ENCODE measurements at regions not wholly inside any gene's neighbourhood (a gene's known extent, or its start where the extent isn't known, plus 50 kb on each side); places are given as distances from the start of the nearest gene placed in this dataset.

DNA sequence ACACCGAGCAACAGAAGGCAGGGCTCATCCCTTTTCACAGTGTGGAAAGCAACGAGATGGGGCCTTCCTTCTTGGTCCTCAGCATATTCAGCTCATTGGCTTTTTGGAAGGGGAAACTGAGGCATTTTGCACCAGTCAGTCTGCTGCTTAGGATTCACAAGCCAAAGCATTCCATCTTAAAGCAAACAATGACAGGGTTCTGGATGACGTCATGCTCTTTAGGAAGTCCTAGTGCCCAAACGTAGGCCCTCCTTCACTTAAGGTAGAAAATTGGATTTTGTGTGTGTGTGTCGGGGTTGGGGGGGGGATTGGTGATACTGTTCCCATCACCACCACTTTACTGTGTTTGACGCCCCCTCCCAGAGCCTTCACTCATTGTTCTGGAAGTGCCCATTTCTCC, 101.6 kb downstream of the SELENOF start:
- H3K36me3 ChIP-seq (ENCODE audit: control insufficient read depth in 4 of 4, insufficient read depth in 3 of 4, low read depth in 1 of 4, low read length in 3 of 4): no peaks in the 10 kb centered on the region
- TF ChIP-seq NR2F2 (IDR thresholded peaks at IDR 0.05): no peak
- no peak for TF ChIP-seq SP1 (IDR thresholded peaks at IDR 0.05)
- no peak for TF ChIP-seq GABPA (IDR thresholded peaks at IDR 0.05 in 1 of 2, conservative IDR thresholded peaks at IDR 0.05 in 1 of 2)
- TF ChIP-seq HNF4G (IDR thresholded peaks at IDR 0.05): no peak
- no peak for TF ChIP-seq FOXA1 (IDR thresholded peaks at IDR 0.05)
- TF ChIP-seq ZBTB33 (IDR thresholded peaks at IDR 0.05): no peak
- TF ChIP-seq RXRA (IDR thresholded peaks at IDR 0.05): no peak
- TF ChIP-seq, protein P1, sequence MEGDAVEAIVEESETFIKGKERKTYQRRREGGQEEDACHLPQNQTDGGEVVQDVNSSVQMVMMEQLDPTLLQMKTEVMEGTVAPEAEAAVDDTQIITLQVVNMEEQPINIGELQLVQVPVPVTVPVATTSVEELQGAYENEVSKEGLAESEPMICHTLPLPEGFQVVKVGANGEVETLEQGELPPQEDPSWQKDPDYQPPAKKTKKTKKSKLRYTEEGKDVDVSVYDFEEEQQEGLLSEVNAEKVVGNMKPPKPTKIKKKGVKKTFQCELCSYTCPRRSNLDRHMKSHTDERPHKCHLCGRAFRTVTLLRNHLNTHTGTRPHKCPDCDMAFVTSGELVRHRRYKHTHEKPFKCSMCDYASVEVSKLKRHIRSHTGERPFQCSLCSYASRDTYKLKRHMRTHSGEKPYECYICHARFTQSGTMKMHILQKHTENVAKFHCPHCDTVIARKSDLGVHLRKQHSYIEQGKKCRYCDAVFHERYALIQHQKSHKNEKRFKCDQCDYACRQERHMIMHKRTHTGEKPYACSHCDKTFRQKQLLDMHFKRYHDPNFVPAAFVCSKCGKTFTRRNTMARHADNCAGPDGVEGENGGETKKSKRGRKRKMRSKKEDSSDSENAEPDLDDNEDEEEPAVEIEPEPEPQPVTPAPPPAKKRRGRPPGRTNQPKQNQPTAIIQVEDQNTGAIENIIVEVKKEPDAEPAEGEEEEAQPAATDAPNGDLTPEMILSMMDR (IDR thresholded peaks at IDR 0.05; ENCODE audit: low read depth, low read length, missing input control): no peak
- no peak for TF ChIP-seq MAX (IDR thresholded peaks at IDR 0.05)
- TF ChIP-seq RAD21 (IDR thresholded peaks at IDR 0.05): no peak
- TF ChIP-seq, protein P2, sequence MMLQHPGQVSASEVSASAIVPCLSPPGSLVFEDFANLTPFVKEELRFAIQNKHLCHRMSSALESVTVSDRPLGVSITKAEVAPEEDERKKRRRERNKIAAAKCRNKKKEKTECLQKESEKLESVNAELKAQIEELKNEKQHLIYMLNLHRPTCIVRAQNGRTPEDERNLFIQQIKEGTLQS (IDR thresholded peaks at IDR 0.05): no peak
- no peak for TF ChIP-seq YY1 (IDR thresholded peaks at IDR 0.05)
- no peak for TF ChIP-seq JUND (IDR thresholded peaks at IDR 0.05)
- WGBS: 93% methylated on average over 6 of the region's 6 CpGs

More for the DNA sequence above, 101.6 kb downstream of the SELENOF start:
- Histone ChIP-seq H3K4me1 (ENCODE audit: control insufficient read depth in 4 of 4, insufficient read depth in 4 of 4, low read length in 3 of 4) (peaks cover 0 to 8% (median 4%) of the 10 kb centered on the region in 4 donors), H3K27me3 (ENCODE audit: control insufficient read depth in 4 of 4, insufficient read depth in 4 of 4, low read length in 3 of 4) (no peaks in the 10 kb centered on the region), H3K9ac (ENCODE audit: low read depth in 1 of 2, low read length in 2 of 2) (no peak overlapping the region), H3K9me3 (ENCODE audit: control insufficient read depth in 4 of 4, low read length in 3 of 4) (no peaks in the 10 kb centered on the region), H3K27ac (ENCODE audit: low read depth in 1 of 2, low read length in 2 of 2) (no peak overlapping the region), H3K4me3 (ENCODE audit: low read depth in 1 of 3, low read length in 3 of 3) (no peak overlapping the region)
- no peak for DNase-seq (ENCODE audit: low spot score)
